ENCODE measurements at regions not wholly inside any gene's neighbourhood (a gene's known extent, or its start where the extent isn't known, plus 50 kb on each side); places are given as distances from the start of the nearest gene placed in this dataset.

GRCh38 chr16:26267641-26268040 is 575.9 kb downstream of the HS3ST4 start:
- Histone ChIP-seq H3K27ac (no peak overlapping the region), H3K4me1 (ENCODE audit: control insufficient read depth in 1 of 2, insufficient read depth in 1 of 2, low read depth in 1 of 2, low read length in 1 of 2) (no peaks in the 10 kb centered on the region), H3K4me3 (ENCODE audit: low read depth in 1 of 2, low read length in 1 of 2) (no peak overlapping the region), H3K27me3 (no peaks in the 10 kb centered on the region), H3K9me3 (no peaks in the 10 kb centered on the region), H3K36me3 (no peaks in the 10 kb centered on the region)
- no peak for TF ChIP-seq CTCF (IDR thresholded peaks at IDR 0.05)

- no peak for TF ChIP-seq CTCF (IDR thresholded peaks at IDR 0.05)
- Histone ChIP-seq H3K9me3 (no peaks in the 10 kb centered on the region), H3K4me3 (ENCODE audit: low read depth in 1 of 2, low read length in 1 of 2) (no peak overlapping the region), H3K27me3 (no peaks in the 10 kb centered on the region), H3K27ac (no peak overlapping the region), H3K4me1 (ENCODE audit: control insufficient read depth in 1 of 2, insufficient read depth in 1 of 2, low read depth in 1 of 2, low read length in 1 of 2) (no peaks in the 10 kb centered on the region), H3K36me3 (no peaks in the 10 kb centered on the region)
Observed at GRCh38 chr16:26269673-26270072, 577.9 kb downstream of the HS3ST4 start.

GRCh38 chr16:26273607-26274006 is 581.8 kb downstream of the HS3ST4 start:
- Histone ChIP-seq H3K4me3 (ENCODE audit: low read depth in 1 of 2, low read length in 1 of 2) (no peak overlapping the region), H3K4me1 (ENCODE audit: control insufficient read depth in 1 of 2, insufficient read depth in 1 of 2, low read depth in 1 of 2, low read length in 1 of 2) (no peaks in the 10 kb centered on the region), H3K36me3 (no peaks in the 10 kb centered on the region), H3K27ac (no peak overlapping the region), H3K27me3 (no peaks in the 10 kb centered on the region), H3K9me3 (no peaks in the 10 kb centered on the region)
- TF ChIP-seq CTCF (IDR thresholded peaks at IDR 0.05) = no peak

GRCh38 chr16:26275021-26275590 is 583.3 kb downstream of the HS3ST4 start:
- Histone ChIP-seq H3K27ac (no peak overlapping the region), H3K4me3 (ENCODE audit: low read depth in 1 of 2, low read length in 1 of 2) (no peak overlapping the region), H3K36me3 (no peaks in the 10 kb centered on the region), H3K4me1 (ENCODE audit: control insufficient read depth in 1 of 2, insufficient read depth in 1 of 2, low read depth in 1 of 2, low read length in 1 of 2) (no peaks in the 10 kb centered on the region), H3K27me3 (no peaks in the 10 kb centered on the region), H3K9me3 (no peaks in the 10 kb centered on the region)
- TF ChIP-seq CTCF (IDR thresholded peaks at IDR 0.05) = no peak

- Histone ChIP-seq H3K4me1 (ENCODE audit: control insufficient read depth in 1 of 2, insufficient read depth in 1 of 2, low read depth in 1 of 2, low read length in 1 of 2) (no peaks in the 10 kb centered on the region), H3K27me3 (no peaks in the 10 kb centered on the region), H3K36me3 (no peaks in the 10 kb centered on the region), H3K27ac (no peak overlapping the region), H3K4me3 (ENCODE audit: low read depth in 1 of 2, low read length in 1 of 2) (no peak overlapping the region), H3K9me3 (no peaks in the 10 kb centered on the region)
- TF ChIP-seq CTCF (IDR thresholded peaks at IDR 0.05) = no peak
Observed at GRCh38 chr16:26276289-26276688, 584.5 kb downstream of the HS3ST4 start.

Measured in neutrophil (primary cell).